Stomach smooth muscle (tissue), 2 donors: ENCODE measurements at regions not wholly inside any gene's neighbourhood (a gene's known extent, or its start where the extent isn't known, plus 50 kb on each side); places are given as distances from the start of the nearest gene placed in this dataset.

ENCODE experiments used
- H3K27ac ChIP-seq: one replicate; pipeline ENCODE4 v1.7.0; 2013; ENCODE audit warnings: mild to moderate bottlenecking, low read length, inconsistent platforms
- H3K27me3 ChIP-seq, 2 donors: one replicate each; pipeline ENCODE4 v1.7.0; 2013; ENCODE audit warnings: low read length in 2 of 2; ENCODE audit not compliant: insufficient read depth in 2 of 2, control insufficient read depth in 1 of 2
- H3K36me3 ChIP-seq, 2 donors: one replicate each; pipeline ENCODE4 v1.7.0; 2013; ENCODE audit warnings: low read length in 2 of 2; ENCODE audit not compliant: control insufficient read depth in 2 of 2, insufficient read depth in 2 of 2
- H3K4me1 ChIP-seq: one replicate; pipeline ENCODE4 v1.7.0; 2013; ENCODE audit warnings: low read length; ENCODE audit not compliant: control insufficient read depth, insufficient read depth
- H3K4me3 ChIP-seq, 2 donors: one replicate each; pipeline ENCODE4 v1.7.0; 2013; ENCODE audit warnings: low read length in 2 of 2
- H3K9ac ChIP-seq, 2 donors: one replicate each; pipeline ENCODE4 v1.7.0; 2013; ENCODE audit warnings: low read length in 2 of 2, mild to moderate bottlenecking in 1 of 2
- H3K9me3 ChIP-seq, 2 donors: one replicate each; pipeline ENCODE4 v1.7.0; 2013; ENCODE audit warnings: low read length in 2 of 2; ENCODE audit not compliant: control insufficient read depth in 2 of 2
- donor health status: healthy.
- donor health status: Pancreatic carcinoma.

DNA sequence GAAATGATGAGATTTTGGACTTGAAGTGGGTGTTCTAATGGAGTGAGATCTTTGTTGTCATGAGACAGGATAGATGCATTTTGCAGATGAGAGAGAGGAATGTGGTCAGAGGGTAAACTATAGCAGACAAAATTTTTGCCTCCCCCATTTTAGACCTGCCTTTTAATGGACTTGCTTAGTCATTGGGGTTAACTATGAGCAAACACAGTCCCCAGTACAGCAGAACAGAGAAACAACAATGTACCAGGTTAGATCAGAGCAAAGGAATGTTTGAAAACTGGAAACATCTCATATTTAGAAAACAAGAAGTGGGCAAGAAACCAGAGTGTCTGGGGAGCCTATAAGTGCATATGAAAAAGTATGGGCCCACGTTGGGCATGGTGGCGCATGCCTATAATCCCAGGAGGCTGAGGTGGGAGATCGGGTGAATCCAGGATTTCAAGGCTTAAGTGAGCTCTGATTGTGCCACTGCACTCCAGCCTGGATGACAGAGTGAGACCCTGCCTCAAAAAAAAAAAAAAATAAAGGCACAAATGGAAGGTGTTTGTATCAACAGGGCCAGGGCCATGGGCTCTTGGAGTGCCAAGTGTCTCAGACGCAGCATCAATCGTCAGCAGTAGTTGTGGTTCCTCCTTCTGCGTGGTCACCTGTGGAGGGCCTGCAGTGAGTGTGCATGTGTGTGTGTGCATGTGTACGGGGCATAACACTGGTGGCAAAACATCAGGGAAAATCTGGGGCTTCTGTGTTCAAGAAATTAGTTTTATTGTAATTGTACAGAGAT, 214.4 kb upstream of the S1PR3 start:
- no peaks in the 10 kb centered on the region for H3K9me3 ChIP-seq
- no peak overlapping the region for H3K4me3 ChIP-seq
- H3K36me3 ChIP-seq = no peaks in the 10 kb centered on the region
- H3K27me3 ChIP-seq = no peaks in the 10 kb centered on the region
- peaks cover 9% of the 10 kb centered on the region for H3K4me1 ChIP-seq
- no peak overlapping the region for H3K27ac ChIP-seq
- no peak overlapping the region for H3K9ac ChIP-seq

DNA sequence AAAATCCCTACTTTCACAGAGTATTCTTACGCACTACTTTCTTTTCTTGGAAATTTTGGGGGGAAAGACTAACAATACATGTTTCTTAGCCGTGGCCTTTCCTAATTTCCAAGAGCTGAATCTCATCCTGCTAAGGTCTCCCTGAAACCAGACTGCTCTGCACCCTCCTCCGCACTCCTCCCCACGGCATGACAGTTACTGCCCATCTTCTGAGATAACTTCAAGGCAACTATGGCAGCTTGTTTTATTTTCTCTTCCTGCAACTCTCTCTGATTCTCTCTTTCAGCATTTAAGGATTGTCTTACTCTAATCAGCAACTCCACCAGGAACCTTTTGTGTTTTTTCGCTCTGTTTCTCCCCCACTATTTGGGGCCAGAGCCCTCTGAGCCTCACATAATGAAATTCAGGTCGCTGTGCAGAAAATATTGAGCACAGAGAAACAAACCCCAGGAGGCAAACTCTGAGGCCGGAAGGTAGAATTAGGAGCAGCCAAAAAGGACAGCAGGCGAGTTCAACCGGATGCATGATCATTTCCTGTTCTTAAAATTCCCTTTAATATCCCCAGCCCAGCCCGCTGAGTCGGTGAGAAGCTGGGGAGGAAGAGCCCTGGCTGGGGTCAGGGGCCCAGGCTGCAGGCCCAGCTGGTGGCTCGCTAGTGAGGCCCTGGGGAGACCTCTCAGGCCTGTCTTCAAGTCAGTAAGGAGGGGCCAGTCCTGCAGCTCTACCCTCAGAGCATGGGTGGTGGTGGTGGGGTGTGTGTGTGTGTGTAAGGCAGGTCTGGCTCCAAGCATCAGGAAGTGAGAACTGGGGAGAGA, 213.6 kb upstream of the S1PR3 start:
- no peaks in the 10 kb centered on the region for H3K9me3 ChIP-seq
- H3K9ac ChIP-seq = no peak overlapping the region
- H3K27me3 ChIP-seq = no peaks in the 10 kb centered on the region
- peaks cover 9% of the 10 kb centered on the region for H3K4me1 ChIP-seq
- H3K4me3 ChIP-seq = no peak overlapping the region
- no peaks in the 10 kb centered on the region for H3K36me3 ChIP-seq
- no peak overlapping the region for H3K27ac ChIP-seq

DNA sequence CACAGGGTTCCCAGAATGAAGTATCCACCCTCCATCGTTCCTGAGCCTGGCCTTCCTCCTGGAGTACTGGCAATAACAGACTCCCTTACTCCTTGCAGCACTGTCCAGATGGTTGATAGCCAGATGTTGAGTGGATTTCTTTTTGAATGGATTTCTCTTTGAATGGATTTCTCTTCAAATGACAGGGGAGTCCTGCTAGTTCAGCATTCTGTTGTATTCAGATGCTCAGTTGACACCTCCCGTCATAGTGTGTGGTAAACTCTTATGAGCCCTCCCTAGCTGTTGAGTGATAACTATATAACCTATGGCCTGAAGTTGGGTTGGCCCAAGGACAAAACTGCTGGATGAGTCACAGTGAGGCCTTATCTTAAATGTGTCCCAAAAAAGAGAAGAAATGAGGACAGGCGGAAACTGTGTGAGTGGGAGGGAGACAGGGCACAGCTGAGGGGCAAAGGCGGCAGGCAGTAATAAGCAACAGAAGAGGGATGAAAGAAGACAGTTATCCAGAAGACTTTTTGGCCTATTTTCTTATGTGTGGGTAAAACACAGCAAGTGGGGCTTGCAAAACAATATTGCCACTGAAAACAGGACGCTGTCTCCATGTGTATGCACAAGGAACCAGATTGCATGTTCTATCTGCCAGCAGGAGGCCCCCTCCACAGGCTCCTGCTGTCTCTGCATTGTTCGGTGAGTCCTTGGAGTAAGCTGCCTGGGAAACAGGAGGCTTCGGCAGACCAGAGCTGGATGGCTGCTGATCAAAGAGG, 209.5 kb upstream of the S1PR3 start:
- Histone ChIP-seq H3K27ac (no peak overlapping the region), H3K27me3 (no peaks in the 10 kb centered on the region), H3K36me3 (no peaks in the 10 kb centered on the region), H3K4me3 (no peak overlapping the region), H3K9ac (no peak overlapping the region), H3K9me3 (no peaks in the 10 kb centered on the region), H3K4me1 (peaks cover 14% of the 10 kb centered on the region)

- H3K27me3 ChIP-seq = no peaks in the 10 kb centered on the region
- H3K9ac ChIP-seq = no peak overlapping the region
- H3K27ac ChIP-seq = no peak overlapping the region
- H3K36me3 ChIP-seq = no peaks in the 10 kb centered on the region
- peaks cover 16% of the 10 kb centered on the region for H3K4me1 ChIP-seq
- no peaks in the 10 kb centered on the region for H3K9me3 ChIP-seq
- no peak overlapping the region for H3K4me3 ChIP-seq
These were observed 208.1 kb upstream of the S1PR3 start for GRCh38 chr9:88782931-88783710.

GRCh38 chr9:88783711-88784083, 207.6 kb upstream of the S1PR3 start:
- Histone ChIP-seq H3K4me3 (no peak overlapping the region), H3K9ac (no peak overlapping the region), H3K9me3 (no peaks in the 10 kb centered on the region), H3K36me3 (no peaks in the 10 kb centered on the region), H3K4me1 (peaks cover 16% of the 10 kb centered on the region), H3K27ac (no peak overlapping the region), H3K27me3 (no peaks in the 10 kb centered on the region)

- H3K9me3 ChIP-seq = no peaks in the 10 kb centered on the region
- H3K4me3 ChIP-seq = no peak overlapping the region
- peaks cover 16% of the 10 kb centered on the region for H3K4me1 ChIP-seq
- no peak overlapping the region for H3K27ac ChIP-seq
- H3K36me3 ChIP-seq = no peaks in the 10 kb centered on the region
- H3K9ac ChIP-seq = no peak overlapping the region
- no peaks in the 10 kb centered on the region for H3K27me3 ChIP-seq
These were observed 206.3 kb upstream of the S1PR3 start for GRCh38 chr9:88784960-88785359.

DNA sequence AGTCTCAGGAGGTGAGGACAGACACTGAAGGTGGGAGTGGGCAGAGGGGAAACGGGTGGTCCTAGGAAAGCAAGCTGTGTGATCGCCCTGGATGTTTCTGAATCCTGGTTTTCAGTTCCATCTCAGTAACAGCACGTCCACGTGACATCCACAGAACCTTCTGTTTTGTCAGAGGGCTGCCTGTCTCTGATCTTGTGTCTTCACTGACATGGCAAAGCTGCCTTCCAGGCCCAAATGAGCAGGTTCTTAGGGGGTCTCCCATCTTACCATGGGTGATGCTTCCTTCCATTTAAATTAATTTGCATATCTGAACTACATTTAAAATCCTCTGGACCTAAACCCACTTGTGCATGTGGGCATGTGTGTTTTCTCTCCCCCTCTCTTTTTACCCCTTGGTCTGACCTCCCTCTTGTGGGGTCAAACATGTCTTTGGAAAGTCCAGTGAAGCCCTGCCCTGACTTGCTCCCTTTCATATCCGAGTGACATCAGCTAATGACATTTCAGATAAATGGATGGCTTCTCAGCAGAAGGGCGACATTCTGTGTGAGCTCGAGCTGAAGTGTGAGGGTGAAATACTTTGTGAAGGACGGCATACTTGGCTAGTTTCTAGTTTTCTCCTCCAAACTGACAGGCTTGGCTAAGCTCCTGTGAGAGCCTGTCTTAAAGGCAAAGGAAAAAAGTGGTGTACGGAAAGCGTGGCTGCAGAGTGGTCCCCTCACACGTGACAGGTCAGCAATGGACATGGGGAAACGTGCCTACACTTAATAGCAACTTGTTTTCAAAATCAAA, 204.8 kb upstream of the S1PR3 start:
- no peak overlapping the region for H3K27ac ChIP-seq

GRCh38 chr9:88789785-88790184, 201.5 kb upstream of the S1PR3 start:
- Histone ChIP-seq H3K27ac (no peak overlapping the region), H3K9me3 (no peaks in the 10 kb centered on the region), H3K36me3 (no peaks in the 10 kb centered on the region), H3K9ac (no peak overlapping the region), H3K4me3 (no peak overlapping the region), H3K4me1 (peaks cover 16% of the 10 kb centered on the region), H3K27me3 (no peaks in the 10 kb centered on the region)

More for the DNA sequence above, 204.8 kb upstream of the S1PR3 start:
- no peaks in the 10 kb centered on the region for H3K36me3 ChIP-seq
- peaks cover 16% of the 10 kb centered on the region for H3K4me1 ChIP-seq
- peak overlapping the region in 1 of 2 donors; percentile 42 for H3K9ac ChIP-seq
- no peaks in the 10 kb centered on the region for H3K27me3 ChIP-seq
- H3K4me3 ChIP-seq = peak overlapping the region in 1 of 2 donors; percentile 29
- H3K9me3 ChIP-seq = no peaks in the 10 kb centered on the region

GRCh38 chr9:88791105-88791805, 200.0 kb upstream of the S1PR3 start:
- no peak overlapping the region for H3K9ac ChIP-seq
- no peaks in the 10 kb centered on the region for H3K27me3 ChIP-seq
- H3K27ac ChIP-seq = no peak overlapping the region
- H3K36me3 ChIP-seq = no peaks in the 10 kb centered on the region
- H3K4me3 ChIP-seq = no peak overlapping the region
- no peaks in the 10 kb centered on the region for H3K9me3 ChIP-seq
- H3K4me1 ChIP-seq = peaks cover 12% of the 10 kb centered on the region
